ENCODE measurements at regions not wholly inside any gene's neighbourhood (a gene's known extent, or its start where the extent isn't known, plus 50 kb on each side); places are given as distances from the start of the nearest gene placed in this dataset.

DNA sequence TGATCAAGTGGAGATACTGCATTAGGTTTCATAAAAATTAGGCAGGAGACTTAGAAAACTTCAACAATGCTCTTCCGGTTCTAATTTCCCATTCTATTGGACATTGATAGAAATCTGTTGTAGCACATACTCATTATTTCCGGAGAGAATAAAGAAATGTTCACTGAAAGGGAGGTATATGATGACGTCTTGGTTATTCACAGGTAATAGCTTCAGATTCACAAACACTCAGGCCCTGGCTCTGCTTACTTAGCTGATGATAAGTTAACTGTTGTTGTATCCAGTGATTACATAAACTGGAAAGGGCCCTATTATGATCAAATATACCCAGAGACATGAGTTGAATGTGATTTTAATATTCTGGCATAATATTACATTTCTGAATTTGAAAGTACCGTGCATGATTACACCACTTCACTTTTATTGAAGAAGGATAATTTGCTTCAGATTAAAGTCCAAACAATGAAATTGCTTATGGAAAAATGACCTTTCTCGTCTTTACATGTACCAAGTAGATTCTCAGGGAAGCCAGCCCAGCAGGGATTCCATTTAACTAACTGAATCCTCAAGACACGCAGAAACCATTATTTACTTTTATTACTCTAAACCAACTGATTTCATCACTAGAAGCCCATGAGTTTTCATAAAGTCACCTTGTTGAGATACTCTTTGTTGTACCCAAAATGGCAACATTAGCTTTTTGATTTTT, 288.0 kb upstream of the PITRM1 start:
- no peak for DNase-seq (ENCODE audit: low read depth)

DNA sequence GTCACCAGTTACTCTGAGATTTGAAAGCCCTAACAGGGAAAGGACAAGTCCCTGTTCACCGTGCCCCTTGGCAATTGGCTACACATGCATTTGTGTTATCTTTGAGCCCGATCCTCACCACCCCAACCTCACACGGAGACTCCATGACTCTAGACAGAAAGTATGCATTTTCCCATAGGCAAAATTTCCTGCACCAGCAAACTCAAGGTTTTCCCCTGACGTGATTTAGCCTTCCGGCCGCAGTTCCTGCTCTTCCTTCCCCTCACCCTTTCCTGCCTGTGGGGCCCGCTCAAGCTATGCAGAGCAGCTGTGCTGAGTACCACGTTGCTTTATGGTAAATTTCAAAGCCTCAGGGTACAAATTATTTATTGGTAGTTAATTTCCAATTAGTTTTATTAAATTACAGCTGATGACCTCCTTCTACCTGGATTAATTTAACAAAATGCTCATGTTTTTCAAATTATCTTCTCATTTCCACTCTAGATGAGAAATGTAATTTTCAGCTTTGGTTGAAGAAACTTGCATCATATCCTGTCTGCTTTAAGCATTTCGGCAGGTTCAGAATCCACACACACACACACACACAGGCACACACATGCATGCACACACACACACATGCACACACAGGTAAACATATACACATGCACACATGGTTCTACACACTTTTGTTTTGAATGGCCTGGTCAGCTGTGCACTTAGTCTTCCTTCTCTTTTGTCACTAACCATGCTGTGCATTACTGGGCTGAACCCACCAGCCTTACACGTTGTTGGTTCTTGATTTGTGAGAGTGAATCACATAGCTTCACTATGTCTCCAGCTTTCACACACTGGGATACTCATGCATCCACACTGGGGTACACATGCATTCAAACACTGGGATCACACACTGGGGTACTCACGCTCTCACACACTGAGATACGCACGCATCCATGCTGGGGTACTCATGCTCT, 283.1 kb upstream of the PITRM1 start:
- DNase-seq (ENCODE audit: low read depth): no peak

DNA sequence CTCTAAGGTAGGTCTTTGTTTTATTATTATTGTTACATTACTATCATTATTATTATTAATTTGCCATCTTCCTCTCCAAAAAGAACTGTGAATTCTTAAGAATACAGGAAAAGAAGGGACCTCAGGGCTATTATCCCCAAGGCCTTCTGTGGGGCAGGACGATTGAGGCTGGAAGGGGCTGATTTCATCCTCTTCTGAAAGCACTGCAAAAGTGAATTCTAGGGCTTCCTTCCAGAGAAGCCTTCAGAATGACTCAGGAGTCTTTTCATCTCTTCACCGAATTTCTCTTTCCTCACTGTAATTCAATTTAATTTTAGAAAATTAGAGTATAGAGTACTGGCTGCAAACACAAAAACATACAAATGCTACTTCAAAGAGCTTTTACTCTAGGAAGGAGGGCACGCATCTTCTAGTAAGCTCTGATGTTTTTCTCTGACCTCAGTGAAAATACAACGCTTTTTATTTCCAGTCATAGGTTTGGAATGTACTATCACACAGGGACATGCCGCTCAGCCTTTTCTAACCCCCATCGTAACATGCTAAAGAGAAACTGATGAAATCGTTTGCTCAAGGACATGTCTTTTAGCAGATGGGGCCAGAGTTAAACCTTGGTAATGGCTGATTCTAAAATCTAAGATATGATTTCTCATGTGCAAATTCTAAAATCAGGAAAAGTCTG, 280.2 kb upstream of the PITRM1 start:
- DNase-seq (ENCODE audit: low read depth): peak; percentile 84

DNA sequence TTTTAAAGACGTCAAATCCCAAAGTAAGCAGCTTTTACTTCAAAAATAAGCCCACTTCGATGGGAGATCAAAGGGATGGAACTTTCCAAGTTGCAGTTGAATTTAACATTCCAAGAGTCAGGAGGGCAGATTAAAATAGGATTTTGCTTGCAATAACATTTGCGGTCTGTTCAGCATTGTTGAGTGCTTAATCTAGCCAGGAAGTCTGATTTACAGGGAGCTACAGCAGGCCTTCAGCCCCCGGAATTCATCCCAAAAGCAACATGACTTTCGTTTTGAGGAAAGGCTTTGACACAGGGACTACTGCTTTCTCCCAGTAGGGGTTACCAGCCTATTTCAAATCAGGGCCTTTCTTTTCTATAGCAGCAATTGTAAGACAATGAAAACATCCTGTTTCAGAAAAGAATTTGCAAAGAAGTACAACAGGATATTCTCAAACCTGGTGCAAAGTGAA, 279.6 kb upstream of the PITRM1 start:
- DNase-seq (ENCODE audit: low read depth): peak; percentile 96

- DNase-seq (ENCODE audit: low read depth): no peak
Measured at GRCh38 chr10:3451516-3452172, 279.1 kb upstream of the PITRM1 start.

DNA sequence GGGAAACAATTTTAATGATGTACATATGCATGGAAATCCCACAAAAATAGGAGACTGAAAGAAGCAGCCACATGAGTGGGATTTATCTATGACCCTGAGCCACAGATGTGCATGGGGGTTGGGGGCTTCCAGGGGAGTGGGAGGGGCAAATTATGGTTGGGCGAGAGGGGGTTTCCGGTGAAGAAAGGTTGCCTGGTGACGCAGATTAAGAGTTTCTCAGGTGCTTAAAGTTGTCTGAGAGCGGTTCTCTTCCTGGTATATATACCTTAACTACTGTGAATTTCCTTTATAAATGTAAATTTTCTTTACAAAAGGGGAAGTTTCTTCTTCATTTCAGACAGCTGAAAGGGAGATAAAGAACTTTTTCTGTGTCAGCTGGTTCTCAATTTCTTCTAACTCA, 273.6 kb upstream of the PITRM1 start:
- DNase-seq (ENCODE audit: low read depth): no peak

- no peak for DNase-seq (ENCODE audit: low read depth)
Measured at GRCh38 chr10:3445648-3446047, 273.1 kb upstream of the PITRM1 start.

DNA sequence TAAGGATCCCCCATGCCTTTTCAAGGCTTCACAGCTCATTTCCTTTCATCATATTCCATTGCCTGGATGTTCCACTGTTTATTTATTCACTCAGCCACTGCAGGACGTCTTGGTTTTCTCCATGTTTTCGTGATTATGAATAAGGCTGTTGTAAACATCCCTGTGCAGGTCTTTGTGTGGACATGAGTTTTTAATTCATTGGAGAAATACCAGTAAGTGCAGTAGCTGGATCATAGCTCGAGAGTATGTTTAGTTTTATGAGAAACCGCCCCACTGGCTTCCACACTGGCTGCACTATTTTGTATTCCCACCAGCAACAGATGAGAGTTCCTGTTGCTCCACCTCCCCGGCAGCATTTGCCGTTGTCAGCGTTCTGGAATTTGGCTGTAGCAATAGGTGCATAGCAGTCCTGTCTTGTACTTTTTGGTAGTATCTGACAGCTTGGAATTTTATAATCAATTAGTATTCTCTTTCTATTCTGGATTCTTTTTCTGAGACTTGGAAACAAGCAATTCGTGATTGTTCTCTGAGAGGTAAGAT, 269.9 kb upstream of the PITRM1 start:
- DNase-seq (ENCODE audit: low read depth): no peak

DNA sequence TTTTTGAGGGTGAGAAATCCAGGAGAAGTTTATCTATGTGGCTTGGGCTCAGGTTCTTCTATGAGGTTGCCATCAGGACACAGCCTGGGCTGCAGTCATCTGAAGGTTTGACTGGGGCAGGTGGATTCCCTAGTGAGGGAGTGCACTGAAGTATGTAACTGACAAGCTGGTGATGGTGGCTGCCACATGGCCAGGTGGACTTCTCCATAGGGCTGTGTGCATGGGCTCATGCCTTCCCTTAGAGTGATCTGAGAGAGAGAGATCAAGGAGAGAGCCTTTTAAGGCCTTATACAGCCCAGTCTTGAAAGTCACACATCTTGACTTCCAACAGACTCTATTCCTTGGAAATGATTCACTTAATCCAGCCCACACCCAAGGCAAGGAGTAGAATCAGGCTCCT, 266.6 kb upstream of the PITRM1 start:
- no peak for DNase-seq (ENCODE audit: low read depth)

DNA sequence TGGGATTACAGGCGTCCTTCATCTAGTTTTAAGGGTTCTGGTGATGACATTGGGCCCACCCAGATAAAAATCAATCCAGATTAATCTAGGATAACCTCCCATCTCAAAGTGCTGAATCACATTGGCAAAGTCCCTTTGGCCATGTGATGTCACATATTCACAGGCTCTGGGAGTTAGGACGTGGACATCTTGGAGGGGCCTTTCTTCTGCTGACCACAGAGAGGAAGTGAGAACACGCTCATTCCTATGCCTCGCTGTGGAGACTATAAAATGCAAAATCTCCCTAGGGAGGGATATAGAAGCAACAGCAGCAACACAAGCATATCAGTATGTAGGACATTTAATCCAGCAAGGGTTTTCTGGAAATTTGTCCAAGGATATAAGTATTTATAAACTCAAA, 266.0 kb upstream of the PITRM1 start:
- DNase-seq (ENCODE audit: low read depth): no peak

DNA sequence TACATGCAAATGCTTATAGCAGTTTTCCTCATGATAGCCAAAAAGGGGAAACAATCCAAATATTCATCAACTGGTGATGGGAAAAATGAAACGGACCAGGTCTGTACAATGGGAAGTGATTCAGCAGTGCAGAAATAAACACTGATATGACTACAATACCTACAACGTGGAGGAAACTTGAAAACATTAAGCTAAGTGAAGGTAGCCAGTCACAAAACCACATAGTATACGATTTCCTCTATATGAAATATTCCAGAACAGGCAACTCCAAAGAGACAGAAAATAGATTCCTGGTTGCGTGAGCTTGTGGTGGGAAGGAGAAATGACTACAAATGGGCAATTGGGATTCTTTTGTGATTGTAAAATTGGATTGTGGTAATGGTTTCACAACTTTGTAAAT, 263.1 kb upstream of the PITRM1 start:
- DNase-seq (ENCODE audit: low read depth): no peak

GRCh38 chr10:3433988-3434387, 261.4 kb upstream of the PITRM1 start:
- DNase-seq (ENCODE audit: low read depth): no peak

- DNase-seq (ENCODE audit: low read depth): no peak
Measured at GRCh38 chr10:3433131-3433530, 260.5 kb upstream of the PITRM1 start.

DNA sequence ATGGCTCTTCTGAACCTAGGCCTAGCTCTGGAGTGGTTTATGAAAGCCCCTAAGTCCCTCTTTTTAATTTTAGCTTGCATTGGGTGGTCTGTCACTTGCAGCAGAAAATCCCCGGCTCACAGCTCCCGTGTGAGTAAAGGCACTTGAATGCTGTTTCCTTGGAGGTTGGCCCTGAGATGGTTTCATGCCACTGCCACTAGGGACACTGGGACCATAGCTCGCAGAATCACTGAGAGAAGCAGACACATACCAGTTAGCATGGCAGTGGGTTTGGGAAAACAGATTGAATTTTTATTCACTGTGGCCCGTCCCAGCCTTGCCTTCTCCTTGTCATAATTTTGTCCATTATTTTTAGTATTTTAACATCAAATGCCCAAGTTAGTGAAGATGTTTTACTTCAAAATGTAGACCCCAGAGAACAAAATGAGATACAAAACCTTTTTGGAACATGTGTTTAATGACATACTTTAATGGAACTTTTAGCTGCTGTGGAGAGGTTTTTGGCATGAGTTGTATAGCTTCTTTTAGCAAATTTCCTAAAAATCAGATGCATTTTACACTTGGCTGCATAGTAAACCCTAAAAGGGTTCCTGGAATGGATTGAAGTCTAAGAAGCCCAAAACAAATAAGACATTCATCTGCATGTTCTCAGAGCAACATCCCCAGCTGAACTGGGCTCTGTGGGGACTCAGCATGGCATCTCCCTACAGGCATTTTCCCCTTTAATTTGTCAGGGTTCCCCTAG, 259.7 kb upstream of the PITRM1 start:
- no peak for DNase-seq (ENCODE audit: low read depth)

GRCh38 chr10:3430501-3430900, 257.9 kb upstream of the PITRM1 start:
- DNase-seq (ENCODE audit: low read depth): no peak

DNA sequence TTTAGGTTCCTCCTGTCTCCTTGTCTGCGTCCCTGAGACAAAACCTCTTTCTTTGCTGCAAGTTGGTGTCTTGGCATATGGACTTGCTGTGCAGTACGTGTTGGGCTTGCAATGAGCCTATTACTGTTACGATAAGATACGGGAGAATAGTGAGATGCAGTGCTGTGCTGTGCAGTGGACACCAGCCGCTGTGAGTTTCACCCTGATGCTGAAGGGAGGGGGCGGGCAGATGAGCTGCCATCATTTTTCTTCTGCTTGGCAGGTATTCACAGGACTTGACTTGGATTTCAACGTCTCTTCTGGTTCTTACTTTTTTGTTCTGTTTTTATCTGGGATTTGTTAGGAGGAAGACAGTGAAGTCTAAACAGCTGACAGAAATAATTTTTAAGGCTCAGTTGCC, 257.1 kb upstream of the PITRM1 start:
- DNase-seq (ENCODE audit: low read depth): no peak

DNA sequence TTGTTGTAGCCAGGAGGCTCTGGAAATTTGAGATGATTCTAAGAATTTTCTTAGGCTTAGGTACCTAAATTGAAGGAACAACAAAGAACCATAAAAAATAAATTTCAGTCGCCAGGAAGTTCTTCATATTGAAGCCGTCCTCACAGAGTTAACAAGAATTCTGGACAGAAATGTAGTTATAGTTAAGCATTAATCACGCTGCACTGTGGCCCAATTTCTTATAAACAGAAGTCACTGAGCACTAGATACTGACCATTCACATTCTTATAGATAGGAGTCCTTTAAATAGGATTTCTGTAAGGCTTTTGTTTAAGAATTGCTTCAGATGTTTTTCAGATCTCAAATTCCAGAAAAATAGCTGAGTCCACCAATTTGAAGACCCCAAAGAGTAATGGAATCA, 256.2 kb upstream of the PITRM1 start:
- DNase-seq (ENCODE audit: low read depth): no peak

DNA sequence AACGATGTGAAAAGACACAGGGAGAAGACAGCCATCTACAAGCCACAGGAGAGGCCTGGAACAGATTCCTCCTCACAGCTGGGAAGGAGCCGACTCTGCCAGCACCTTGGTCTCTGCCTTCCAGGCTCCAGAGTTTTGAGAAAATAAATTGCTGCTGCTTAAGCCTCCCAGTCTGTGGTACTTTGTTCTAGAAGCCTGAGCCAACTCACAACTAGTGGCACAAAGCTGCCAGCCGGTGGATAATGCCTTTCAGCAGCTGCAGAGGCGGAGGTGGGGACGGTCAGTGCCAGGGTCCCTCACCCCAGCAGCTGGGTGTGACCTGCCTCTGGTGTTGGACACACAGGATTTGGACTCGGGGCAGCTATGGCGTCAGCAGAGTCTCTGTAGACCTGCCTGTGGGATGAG, 255.4 kb upstream of the PITRM1 start:
- DNase-seq (ENCODE audit: low read depth): no peak

DNA sequence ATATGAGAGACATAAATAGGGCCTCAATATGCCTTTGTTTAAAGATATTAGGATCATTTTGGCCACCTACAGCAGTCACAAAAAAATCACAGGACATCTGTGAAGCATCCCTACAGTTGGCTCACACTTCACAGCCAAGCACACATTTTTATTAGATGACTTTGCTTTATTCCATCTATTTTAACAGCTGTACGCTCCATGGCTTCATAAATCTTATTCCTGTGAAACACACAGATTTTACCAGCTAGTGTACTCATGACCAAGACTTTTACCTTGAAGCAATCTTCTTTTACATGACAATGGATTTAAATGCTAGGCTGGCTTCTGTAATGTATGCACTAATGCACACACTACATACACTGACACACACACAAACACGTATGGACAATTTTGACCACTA, 254.8 kb upstream of the PITRM1 start:
- no peak for DNase-seq (ENCODE audit: low read depth)

GRCh38 chr10:3426190-3426845, 253.7 kb upstream of the PITRM1 start:
- DNase-seq (ENCODE audit: low read depth): peak; percentile 65

GRCh38 chr10:3425716-3426115, 253.1 kb upstream of the PITRM1 start:
- DNase-seq (ENCODE audit: low read depth): no peak

All from non-pigmented ciliary epithelial cell (primary cell).